HCT116 (cell line): ENCODE measurements at regions not wholly inside any gene's neighbourhood (a gene's known extent, or its start where the extent isn't known, plus 50 kb on each side); places are given as distances from the start of the nearest gene placed in this dataset.

Source experiments
- ATAC-seq: fragments of 200-7000 bp; cut with Tn5 transposase; 2 replicates; pipeline ENCODE4 v1.9.1; 2020; ENCODE audit warnings: mild to moderate bottlenecking, moderate library complexity
- BruUV-seq: library from RNA; stranded (reverse); fragments of 400-500 nt; replicated peaks from 2 replicates; lab custom pipeline; 2021; lab: Mats Ljungman, UMichigan
- CTCF ChIA-PET: fragments of 300-600 bp; sonication (Branson Sonifier 250); formaldehyde crosslinking; loops from one replicate; lab custom pipeline; 2021; ENCODE audit warnings: antibody characterized with exemption; lab: Charles Lee
- POLR2A ChIA-PET: fragments of 300-600, 350-600 bp; sonication (Branson Sonifier 250); formaldehyde crosslinking; loops from one replicate; lab custom pipeline; 2021; ENCODE audit warnings: antibody characterized with exemption; lab: Charles Lee
- RAD21 ChIA-PET, 2 experiments: fragments of 300-600 bp; sonication (Branson Sonifier 250); formaldehyde crosslinking; loops; one replicate each; lab custom pipeline; 2023; ENCODE audit warnings: low total read pairs in 2 of 2; ENCODE audit not compliant: uncharacterized antibody in 2 of 2, unreplicated experiment in 2 of 2, low non-redundant PET in 1 of 2; lab: Charles Lee
- DNase-seq: peaks from one replicate; pipeline ENCODE4 v3.0.0-alpha.2; 2010; ENCODE audit warnings: low read depth, low spot score
- H2AFZ ChIP-seq: fragments of 200-600 bp; shearing (Covaris generic), sonication (generic); 2 replicates; pipeline ENCODE4 v1.6.1; 2017; ENCODE audit warnings: low read depth, mixed run types, mixed read lengths, antibody characterized with exemption, low read length; ENCODE audit not compliant: poor library complexity, severe bottlenecking
- H3K27ac ChIP-seq: 2 replicates; pipeline ENCODE4 v1.5.1; 2012; ENCODE audit warnings: low read depth, low read length
- H3K27me3 ChIP-seq: fragments of 200-600 bp; sonication (generic); 2 replicates; pipeline ENCODE4 v1.6.1; 2016; ENCODE audit warnings: mixed run types, low read length, mixed read lengths; ENCODE audit not compliant: insufficient read depth
- H3K36me3 ChIP-seq, 2 experiments: fragments of 200-500 bp in 1 of 2; fragments of 200-600 bp in 1 of 2; sonication (Bioruptor generic) in 1 of 2; sonication (generic) in 1 of 2; 2 replicates each; pipeline versions ENCODE4 v1.5.1 to v1.6.1; 2014 to 2016; ENCODE audit warnings: low read length in 2 of 2, inconsistent platforms in 1 of 2, mixed read lengths in 1 of 2, mixed run types in 1 of 2; ENCODE audit not compliant: insufficient read depth in 2 of 2, control insufficient read depth in 1 of 2
- H3K4me1 ChIP-seq, 2 experiments: fragments of 200-600 bp in 1 of 2; sonication (generic) in 1 of 2; 2 replicates each; pipeline versions ENCODE4 v1.5.1 to v1.6.1; 2012 to 2017; ENCODE audit warnings: low read length in 2 of 2, inconsistent platforms in 1 of 2, mild to moderate bottlenecking in 1 of 2, mixed read lengths in 1 of 2, mixed run types in 1 of 2, moderate library complexity in 1 of 2; ENCODE audit not compliant: insufficient read depth in 2 of 2, control insufficient read depth in 1 of 2
- H3K4me2 ChIP-seq: fragments of 200-600 bp; sonication (generic); 2 replicates; pipeline ENCODE4 v1.6.1; 2017; ENCODE audit warnings: mixed run types, low read length, mixed read lengths
- H3K4me3 ChIP-seq, 2 experiments: fragments of 200-600 bp in 1 of 2; sonication (generic) in 1 of 2; replicated peaks in 1 of 2; 2 replicates each; pipeline ENCODE4 v1.5.1; 2011 to 2016; ENCODE audit warnings: low read length in 2 of 2, control low read depth in 1 of 2, low read depth in 1 of 2, mild to moderate bottlenecking in 1 of 2, mixed read lengths in 1 of 2, mixed run types in 1 of 2
- H3K79me2 ChIP-seq: fragments of 200-600 bp; sonication (generic); 2 replicates; pipeline ENCODE4 v1.6.1; 2017; ENCODE audit warnings: mild to moderate bottlenecking, mixed run types, low read length, moderate library complexity, mixed read lengths; ENCODE audit not compliant: insufficient read depth
- H3K9ac ChIP-seq: fragments of 200-600 bp; sonication (generic); 2 replicates; pipeline ENCODE4 v1.6.1; 2016; ENCODE audit warnings: low read length, mixed read lengths
- H3K9me2 ChIP-seq: fragments of 200-600 bp; sonication (generic), shearing (Covaris generic); 2 replicates; pipeline ENCODE4 v1.6.1; 2017; ENCODE audit warnings: mixed run types, mild to moderate bottlenecking, moderate library complexity; ENCODE audit not compliant: insufficient read depth
- H3K9me3 ChIP-seq, 2 experiments: fragments of 200-500 bp in 1 of 2; fragments of 200-600 bp in 1 of 2; sonication (Bioruptor generic) in 1 of 2; sonication (generic) in 1 of 2; 2 replicates each; pipeline ENCODE4 v1.6.1; 2014 to 2017; ENCODE audit warnings: low read length in 2 of 2, mixed read lengths in 2 of 2, inconsistent platforms in 1 of 2, low read depth in 1 of 2, mild to moderate bottlenecking in 1 of 2, mixed run types in 1 of 2, moderate library complexity in 1 of 2; ENCODE audit not compliant: control insufficient read depth in 1 of 2, insufficient read depth in 1 of 2
- H4K20me1 ChIP-seq: fragments of 200-600 bp; sonication (generic), shearing (Covaris generic); 2 replicates; pipeline ENCODE4 v1.6.1; 2017; ENCODE audit warnings: mixed run types, mild to moderate bottlenecking, moderate library complexity; ENCODE audit not compliant: insufficient read depth
- CEBPB ChIP-seq: IDR thresholded peaks from 2 replicates; pipeline ENCODE4 v1.6.1; 2012; ENCODE audit warnings: low read depth
- CTCF ChIP-seq, 3 experiments: fragments of 200-600 bp in 1 of 3; sonication (generic) in 1 of 3; IDR thresholded peaks in 2 of 3; conservative IDR thresholded peaks in 1 of 3; 2 replicates each; pipeline ENCODE4 v1.5.1; 2012 to 2017; ENCODE audit warnings: low read depth in 2 of 3, low read length in 2 of 3, antibody characterized with exemption in 1 of 3, borderline replicate concordance in 1 of 3, control low read depth in 1 of 3, mild to moderate bottlenecking in 1 of 3, mixed read lengths in 1 of 3, mixed run types in 1 of 3, moderate library complexity in 1 of 3; ENCODE audit not compliant: insufficient read depth in 1 of 3
- EGR1 ChIP-seq: IDR thresholded peaks from 2 replicates; pipeline ENCODE4 v1.6.1; 2012; ENCODE audit warnings: low read depth
- EZH2 ChIP-seq: fragments of 200-600 bp; sonication (generic); IDR thresholded peaks from 2 replicates; pipeline ENCODE4 v1.6.1; 2017; ENCODE audit warnings: antibody characterized with exemption, mixed run types
- EZH2phosphoT487 ChIP-seq: fragments of 200-600 bp; IDR thresholded peaks from 2 replicates; pipeline ENCODE4 v1.6.1; 2018; ENCODE audit warnings: antibody characterized with exemption, borderline replicate concordance
- FOSL1 ChIP-seq: IDR thresholded peaks from 2 replicates; pipeline ENCODE4 v1.6.1; 2012; ENCODE audit warnings: low read depth
- POLR2A ChIP-seq: IDR thresholded peaks from 2 replicates; pipeline ENCODE4 v1.7.0; 2011; ENCODE audit warnings: borderline replicate concordance; ENCODE audit not compliant: insufficient read depth, insufficient read length; ENCODE audit errors: extremely low read depth
- POLR2AphosphoS5 ChIP-seq: IDR thresholded peaks from 2 replicates; pipeline ENCODE4 v1.6.1; 2011; ENCODE audit warnings: mild to moderate bottlenecking, low read depth, low read length, moderate library complexity
- RAD21 ChIP-seq: IDR thresholded peaks from 2 replicates; pipeline ENCODE4 v1.6.1; 2012; ENCODE audit warnings: low read depth, mild to moderate bottlenecking
- REST ChIP-seq: IDR thresholded peaks from 2 replicates; pipeline ENCODE4 v1.6.1; 2012; ENCODE audit warnings: low read depth
- YY1 ChIP-seq: IDR thresholded peaks from 2 replicates; pipeline ENCODE4 v1.6.1; 2011; ENCODE audit warnings: low read length, low read depth, moderate library complexity, mild to moderate bottlenecking; ENCODE audit not compliant: insufficient replicate concordance; ENCODE audit errors: extremely low read depth
- ZFX ChIP-seq: fragments of 450-650 bp; IDR thresholded peaks from 2 replicates; pipeline ENCODE4 v1.6.1; 2017
- intact Hi-C: fragments of 100-400 bp; cut with micrococcal nuclease; formaldehyde crosslinking; loops from 2 replicates; pipeline ENCODE4 v1.10.0; 2022

- ATAC-seq = no peak
- no peaks in the 10 kb centered on the region for H3K9me2 ChIP-seq
- H3K27me3 ChIP-seq = peaks cover 17% of the 10 kb centered on the region
- TF ChIP-seq FOSL1 = no peak
- TF ChIP-seq CTCF (IDR thresholded peaks at IDR 0.05 in 2 of 3, conservative IDR thresholded peaks at IDR 0.05 in 1 of 3; ENCODE audit: borderline replicate concordance in 1 of 3, insufficient read depth in 1 of 3, low read depth in 2 of 3, low read length in 2 of 3) = no peak
- no peak for TF ChIP-seq EZH2
- no peak for TF ChIP-seq POLR2AphosphoS5
- no peak for TF ChIP-seq ZFX
- no peak for TF ChIP-seq EZH2phosphoT487
- no peak for TF ChIP-seq POLR2A
- TF ChIP-seq EGR1 = no peak
- TF ChIP-seq CEBPB = no peak
- no peak for TF ChIP-seq RAD21
- no peak for TF ChIP-seq REST
- no peak for TF ChIP-seq YY1
- intact Hi-C loops = no loop called here
- no peaks in the 10 kb centered on the region for H3K79me2 ChIP-seq
- H3K4me1 ChIP-seq = no peaks in the 10 kb centered on the region
- no peaks in the 10 kb centered on the region for H3K36me3 ChIP-seq
- no peak overlapping the region for H3K9ac ChIP-seq
- CTCF ChIA-PET = no interaction called here
- H4K20me1 ChIP-seq = no peaks in the 10 kb centered on the region
- H3K9me3 ChIP-seq = no peaks in the 10 kb centered on the region
- no peak overlapping the region for H3K4me3 ChIP-seq
- H3K4me2 ChIP-seq = no peak overlapping the region
- POLR2A ChIA-PET = no interaction called here
- DNase-seq = no peak
- H3K27ac ChIP-seq = no peak overlapping the region
- no peak overlapping the region for H2AFZ ChIP-seq
- RAD21 ChIA-PET = no interaction called here
- no TSS peak for BruUV-seq
Measured at GRCh38 chr3:40844896-40845295, 320.1 kb downstream of the ZNF621 start.
